IMR-90 (cell line): ENCODE measurements at regions not wholly inside any gene's neighbourhood (a gene's known extent, or its start where the extent isn't known, plus 50 kb on each side); places are given as distances from the start of the nearest gene placed in this dataset.

Source experiments
- ATAC-seq: fragments of 200-7000 bp; cut with Tn5 transposase; 2 replicates; pipeline ENCODE4 v1.9.1; 2020; ENCODE audit warnings: low read depth, mild to moderate bottlenecking, moderate library complexity
- BruUV-seq: library from RNA; stranded (reverse); fragments of 400-500 nt; replicated peaks from 2 replicates; lab custom pipeline; 2021; lab: Mats Ljungman, UMichigan
- CTCF ChIA-PET: fragments of 300-600 bp; formaldehyde crosslinking; extraction: SDS; loops from one replicate; lab custom pipeline; 2021; ENCODE audit warnings: antibody characterized with exemption; lab: Yijun Ruan, JAX
- POLR2A ChIA-PET: fragments of 300-600 bp; sonication (Branson Sonifier 250); formaldehyde crosslinking; loops from one replicate; lab custom pipeline; 2022; ENCODE audit warnings: antibody characterized with exemption; ENCODE audit not compliant: unreplicated experiment; lab: Charles Lee
- DNase-seq: peaks from one replicate; pipeline ENCODE4 v3.0.0; 2013
- H2AFZ ChIP-seq: replicated peaks from 2 replicates; pipeline ENCODE3; 2013; ENCODE audit warnings: low read length, mild to moderate bottlenecking; ENCODE audit not compliant: poor library complexity
- H2AK5ac ChIP-seq: 2 replicates; pipeline ENCODE4 v1.6.1; 2013; ENCODE audit warnings: low read depth, low read length, inconsistent platforms
- H2AK9ac ChIP-seq: replicated peaks from 2 replicates; pipeline ENCODE3; 2013; ENCODE audit warnings: mild to moderate bottlenecking, low read depth, low read length, moderate library complexity; ENCODE audit not compliant: poor library complexity
- H2BK120ac ChIP-seq: 2 replicates; pipeline ENCODE4 v1.6.1; 2013; ENCODE audit warnings: low read depth, low read length, inconsistent platforms
- H2BK15ac ChIP-seq: 3 replicates; pipeline ENCODE4 v1.6.1; 2013; ENCODE audit warnings: low read depth, low read length, inconsistent platforms
- H2BK20ac ChIP-seq: 2 replicates; pipeline ENCODE4 v1.6.1; 2013; ENCODE audit warnings: low read depth, mild to moderate bottlenecking, inconsistent platforms, low read length, moderate library complexity
- H2BK5ac ChIP-seq: 2 replicates; pipeline ENCODE4 v1.6.1; 2013; ENCODE audit warnings: mild to moderate bottlenecking, low read depth, low read length, inconsistent platforms; ENCODE audit not compliant: poor library complexity, severe bottlenecking
- H3K14ac ChIP-seq: replicated peaks from 2 replicates; pipeline ENCODE4 v1.6.1; 2013; ENCODE audit warnings: low read depth, low read length, inconsistent platforms
- H3K18ac ChIP-seq: 2 replicates; pipeline ENCODE4 v1.6.1; 2013; ENCODE audit warnings: low read depth, low read length, control low read depth
- H3K23ac ChIP-seq: 2 replicates; pipeline ENCODE4 v1.6.1; 2013; ENCODE audit warnings: low read depth, low read length, inconsistent platforms
- H3K27ac ChIP-seq: 2 replicates; pipeline ENCODE4 v1.5.1; 2013; ENCODE audit warnings: mild to moderate bottlenecking, control low read depth, low read length; ENCODE audit not compliant: insufficient read depth
- H3K27me3 ChIP-seq: 2 replicates; pipeline ENCODE4 v1.6.1; 2013; ENCODE audit warnings: low read length; ENCODE audit not compliant: control insufficient read depth, insufficient read depth
- H3K36me3 ChIP-seq: 2 replicates; pipeline ENCODE4 v1.6.1; 2013; ENCODE audit warnings: low read length, mixed read lengths; ENCODE audit not compliant: control insufficient read depth, insufficient read depth
- H3K4ac ChIP-seq: 2 replicates; pipeline ENCODE4 v1.6.1; 2013; ENCODE audit warnings: low read depth, low read length, inconsistent platforms
- H3K4me1 ChIP-seq: 2 replicates; pipeline ENCODE4 v1.6.1; 2013; ENCODE audit warnings: low read length, mixed read lengths; ENCODE audit not compliant: control insufficient read depth, insufficient read depth
- H3K4me2 ChIP-seq: 2 replicates; pipeline ENCODE4 v1.6.1; 2013; ENCODE audit warnings: low read depth, mild to moderate bottlenecking, control low read depth, low read length, moderate library complexity
- H3K4me3 ChIP-seq: 2 replicates; pipeline ENCODE4 v1.5.1; 2013; ENCODE audit warnings: low read depth, mild to moderate bottlenecking, control low read depth, low read length, moderate library complexity; ENCODE audit not compliant: insufficient read depth
- H3K56ac ChIP-seq: 2 replicates; pipeline ENCODE4 v1.6.1; 2013; ENCODE audit warnings: low read length, inconsistent platforms; ENCODE audit not compliant: insufficient read depth; ENCODE audit errors: extremely low read depth
- H3K79me1 ChIP-seq, 2 experiments: 2 replicates each; pipeline ENCODE4 v1.6.1; 2013; ENCODE audit warnings: low read length in 2 of 2, inconsistent platforms in 1 of 2, low read depth in 1 of 2
- H3K9ac ChIP-seq: 2 replicates; pipeline ENCODE4 v1.6.1; 2013; ENCODE audit warnings: low read depth, low read length, control low read depth
- H3K9me1 ChIP-seq: 2 replicates; pipeline ENCODE4 v1.6.1; 2013; ENCODE audit warnings: low read length, inconsistent platforms; ENCODE audit not compliant: insufficient read depth
- H3K9me3 ChIP-seq: 2 replicates; pipeline ENCODE4 v1.6.1; 2013; ENCODE audit warnings: low read length; ENCODE audit not compliant: control insufficient read depth, insufficient read depth
- H4K20me1 ChIP-seq: 2 replicates; pipeline ENCODE4 v1.6.1; 2013; ENCODE audit warnings: low read length, inconsistent platforms; ENCODE audit not compliant: insufficient read depth
- H4K5ac ChIP-seq: 2 replicates; pipeline ENCODE4 v1.6.1; 2013; ENCODE audit warnings: mild to moderate bottlenecking, low read depth, low read length, control low read depth
- H4K8ac ChIP-seq, 2 experiments: 2 replicates each; pipeline ENCODE4 v1.6.1; 2013; ENCODE audit warnings: low read depth in 2 of 2, low read length in 2 of 2, control low read depth in 1 of 2, inconsistent platforms in 1 of 2
- H4K91ac ChIP-seq: 2 replicates; pipeline ENCODE4 v1.6.1; 2013; ENCODE audit warnings: low read depth, low read length, inconsistent platforms; ENCODE audit not compliant: insufficient read depth
- BHLHE40 ChIP-seq: fragments of 150-350 bp; IDR thresholded peaks from 2 replicates; pipeline ENCODE4 v1.6.1; 2016; ENCODE audit warnings: mild to moderate bottlenecking, low read depth, low read length
- CHD1 ChIP-seq: IDR thresholded peaks from 2 replicates; pipeline ENCODE4 v1.6.1; 2012; ENCODE audit warnings: low read depth, low read length, improper control_type of control experiment
- CTCF ChIP-seq: conservative IDR thresholded peaks from 2 replicates; pipeline ENCODE4 v1.5.1; 2012; ENCODE audit warnings: mild to moderate bottlenecking, low read depth, low read length, improper control_type of control experiment
- ELK1 ChIP-seq: fragments of 150-350 bp; IDR thresholded peaks from 2 replicates; pipeline ENCODE4 v1.6.1; 2016; ENCODE audit warnings: low read depth, mild to moderate bottlenecking, low read length, moderate library complexity, borderline replicate concordance
- FOS ChIP-seq: fragments of 150-350 bp; IDR thresholded peaks from 2 replicates; pipeline ENCODE4 v1.6.1; 2016; ENCODE audit warnings: low read depth, low read length
- MAFK ChIP-seq: IDR thresholded peaks from 2 replicates; pipeline ENCODE4 v1.6.1; 2012; ENCODE audit warnings: low read depth, low read length, improper control_type of control experiment
- MAZ ChIP-seq: IDR thresholded peaks from 2 replicates; pipeline ENCODE4 v1.6.1; 2012; ENCODE audit warnings: low read depth, mild to moderate bottlenecking, low read length, improper control_type of control experiment, moderate library complexity, borderline replicate concordance
- MXI1 ChIP-seq: IDR thresholded peaks from 2 replicates; pipeline ENCODE4 v1.6.1; 2012; ENCODE audit warnings: low read depth, mild to moderate bottlenecking, low read length, moderate library complexity, borderline replicate concordance
- NFE2L2 ChIP-seq: fragments of 150-350 bp; IDR thresholded peaks from 2 replicates; pipeline ENCODE4 v1.6.1; 2016; ENCODE audit warnings: low read depth, mild to moderate bottlenecking, low read length
- RAD21 ChIP-seq: IDR thresholded peaks from 2 replicates; pipeline ENCODE4 v1.6.1; 2012; ENCODE audit warnings: low read length, improper control_type of control experiment
- RCOR1 ChIP-seq: IDR thresholded peaks from 2 replicates; pipeline ENCODE4 v1.6.1; 2012; ENCODE audit warnings: mild to moderate bottlenecking, low read length, improper control_type of control experiment; ENCODE audit not compliant: insufficient replicate concordance
- RFX5 ChIP-seq: IDR thresholded peaks from 2 replicates; pipeline ENCODE4 v1.8.0; 2012; ENCODE audit warnings: low read depth, mild to moderate bottlenecking, low read length, moderate library complexity
- SMC3 ChIP-seq: fragments of 150-350 bp; IDR thresholded peaks from 2 replicates; pipeline ENCODE4 v1.6.1; 2016; ENCODE audit warnings: low read depth, mild to moderate bottlenecking, antibody characterized with exemption, low read length, moderate library complexity
- USF2 ChIP-seq: fragments of 150-350 bp; IDR thresholded peaks from 2 replicates; pipeline ENCODE4 v1.6.1; 2017; ENCODE audit warnings: mild to moderate bottlenecking, antibody characterized with exemption, low read length, low read depth
- WGBS, 2 experiments: methylation state at CpG; one replicate each; pipeline versions ENCODE4 v1.1.5 to v1.1.7; 2013; ENCODE audit warnings: missing lambda C conversion rate in 2 of 2; ENCODE audit not compliant: insufficient read length in 1 of 2; ENCODE audit errors: extremely low coverage in 2 of 2; 5-methylcytosine and 5-hydroxymethylcytosine counted together
- dilution Hi-C: fragments of 300-500 bp; cut with HindIII; formaldehyde crosslinking; loops from one replicate; pipeline ENCODE4 v1.14.3; 2018; ENCODE audit warnings: low sequenced_read_pairs; ENCODE audit not compliant: unreplicated experiment
- in situ Hi-C: fragments of 300-500 bp; cut with MboI; formaldehyde crosslinking; loops from 3 replicates; pipeline ENCODE4 v1.14.3; 2019; ENCODE audit warnings: low sequenced_read_pairs, inconsistent platforms, mixed read lengths
- intact Hi-C: fragments of 100-400 bp; cut with micrococcal nuclease; formaldehyde crosslinking; loops from 2 replicates; pipeline ENCODE4 v1.10.0; 2022

GRCh38 chr10:129049501-129049900 lies 417.5 kb upstream of the MGMT start:
- DNase-seq (no peak), ATAC-seq (no peak)
- POLR2A ChIA-PET: no interaction called here
- H4K20me1 ChIP-seq: no peaks in the 10 kb centered on the region
- no peaks in the 10 kb centered on the region for H3K9me1 ChIP-seq
- no peak overlapping the region for H2AK9ac ChIP-seq
- no peak overlapping the region; the same call in 1 of the 2 replicates for H4K5ac ChIP-seq
- no peak overlapping the region for H4K91ac ChIP-seq
- no peaks in the 10 kb centered on the region for H3K4me1 ChIP-seq
- in situ Hi-C loops (no loop called here), dilution Hi-C loops (no loop called here), intact Hi-C loops (no loop called here)
- no peak overlapping the region for H3K27ac ChIP-seq
- CTCF ChIA-PET: no interaction called here
- no peak overlapping the region for H2AFZ ChIP-seq
- no peaks in the 10 kb centered on the region for H3K36me3 ChIP-seq
- no peak overlapping the region for H2BK120ac ChIP-seq
- H3K9ac ChIP-seq: no peak overlapping the region
- H2AK5ac ChIP-seq: no peak overlapping the region
- no peak overlapping the region for H3K56ac ChIP-seq
- no peak overlapping the region for H3K14ac ChIP-seq
- no peak overlapping the region for H4K8ac ChIP-seq
- H3K23ac ChIP-seq: no peak overlapping the region
- no peak overlapping the region; the same call in 1 of the 2 replicates for H3K18ac ChIP-seq
- TF ChIP-seq MAFK (no peak), SMC3 (no peak), RCOR1 (no peak), NFE2L2 (no peak), CTCF (no peak), FOS (no peak), RAD21 (no peak), MXI1 (no peak), CHD1 (no peak), ELK1 (no peak), RFX5 (no peak), MAZ (no peak), USF2 (no peak), BHLHE40 (no peak)
- H3K4me2 ChIP-seq: no peak overlapping the region
- no peaks in the 10 kb centered on the region for H3K27me3 ChIP-seq
- H3K4ac ChIP-seq: no peak overlapping the region
- no peak overlapping the region for H2BK5ac ChIP-seq
- H3K4me3 ChIP-seq: no peak overlapping the region
- H3K9me3 ChIP-seq: peaks cover 11% of the 10 kb centered on the region
- WGBS, 2 experiments: no CpG with 5 or more reads among the region's 7 CpGs
- H2BK15ac ChIP-seq: no peak overlapping the region
- no peaks in the 10 kb centered on the region for H3K79me1 ChIP-seq
- H2BK20ac ChIP-seq: no peak overlapping the region
- no TSS peak for BruUV-seq
